ENCODE measurements at regions not wholly inside any gene's neighbourhood (a gene's known extent, or its start where the extent isn't known, plus 50 kb on each side); places are given as distances from the start of the nearest gene placed in this dataset.
"Not testable (repeated sequence)": the region's sequence is repeated elsewhere in the genome, so short reads cannot be mapped to it uniquely, and the experiment has no call there.

DNA sequence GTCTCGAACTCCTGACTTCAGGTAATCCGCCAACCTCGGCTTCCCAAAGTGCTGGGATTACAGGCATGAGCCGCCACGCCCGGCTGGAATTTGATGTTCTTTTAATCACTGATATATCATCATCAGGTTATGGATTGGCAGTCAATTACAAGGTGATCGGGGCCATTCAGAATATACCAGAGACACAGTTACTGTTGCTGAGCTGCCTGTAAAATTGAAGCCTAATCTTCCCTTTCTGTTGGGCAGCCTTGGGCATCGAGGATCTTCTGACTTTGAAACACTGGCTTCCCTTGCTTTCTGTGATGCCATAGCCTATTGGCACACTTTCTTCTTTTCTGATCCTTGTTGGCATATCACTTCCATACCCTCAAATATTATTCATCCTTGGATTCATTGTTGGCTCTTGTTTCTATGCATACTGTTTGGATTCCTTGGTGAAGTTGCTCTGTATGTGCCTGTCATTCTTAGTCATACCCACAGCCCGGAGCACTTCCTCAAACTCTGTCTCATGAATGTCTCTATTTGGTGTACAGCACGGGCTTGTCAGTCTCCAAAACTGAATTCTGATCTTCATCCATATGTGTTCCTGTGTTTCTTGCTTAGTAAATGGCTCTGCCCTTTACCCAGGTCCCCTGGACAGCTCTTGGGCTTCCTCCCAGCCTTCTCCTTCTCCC is 85.6 kb upstream of the CRYM start:
- not testable (repeated sequence) for DNase-seq (ENCODE audit: low read depth in 2 of 2)

DNA sequence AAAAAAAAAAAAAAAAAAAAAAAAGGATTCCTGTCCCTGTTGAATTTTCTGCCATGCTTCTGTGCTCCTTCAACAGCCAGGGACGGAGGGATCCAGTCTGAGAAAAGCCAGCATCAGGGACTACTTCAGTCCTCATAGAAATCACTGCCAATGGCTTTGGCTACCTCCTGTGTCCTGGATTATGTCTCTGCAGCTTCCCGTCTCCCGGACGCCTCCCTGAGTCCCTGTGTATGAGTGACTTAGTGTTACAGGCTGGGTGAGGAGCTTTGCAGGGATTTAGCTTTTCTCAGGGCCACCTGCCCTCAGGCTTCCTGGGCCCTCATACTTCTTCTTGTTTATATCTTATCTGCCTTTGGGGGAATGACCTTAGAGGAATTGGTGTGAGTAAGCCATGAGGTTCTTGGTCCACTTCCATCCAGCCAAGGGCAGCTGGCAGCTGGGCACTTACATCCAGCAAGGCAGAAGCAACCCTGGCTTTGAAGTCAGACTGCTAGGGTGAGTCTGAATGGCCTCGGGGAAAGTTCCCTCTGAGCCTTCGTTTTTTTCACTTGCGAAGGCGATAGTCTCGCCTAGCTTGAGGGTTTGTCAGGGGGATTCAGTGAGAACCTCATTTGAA is 83.6 kb upstream of the CRYM start:
- DNase-seq (ENCODE audit: low read depth in 2 of 2): not testable (repeated sequence)

DNA sequence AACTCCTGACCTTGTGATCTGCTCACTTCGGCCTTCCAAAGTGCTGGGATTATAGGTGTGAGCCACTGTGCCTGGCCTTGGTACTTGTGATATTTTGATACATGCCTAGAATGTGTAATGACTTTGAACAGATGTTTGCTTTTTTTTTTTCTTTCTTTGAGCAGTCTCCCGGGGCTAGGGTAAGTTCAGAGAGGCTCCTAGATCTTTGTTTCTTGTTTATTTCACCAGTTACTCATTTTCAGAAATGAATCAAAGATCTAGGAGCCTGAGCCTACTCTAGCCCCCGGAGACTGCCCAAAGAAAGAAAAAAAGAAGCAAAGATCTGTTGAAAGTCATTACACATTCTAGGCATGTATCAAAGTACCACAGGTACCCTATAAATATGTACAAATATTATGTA is 83.0 kb upstream of the CRYM start:
- not testable (repeated sequence) for DNase-seq (ENCODE audit: low read depth in 2 of 2)

DNA sequence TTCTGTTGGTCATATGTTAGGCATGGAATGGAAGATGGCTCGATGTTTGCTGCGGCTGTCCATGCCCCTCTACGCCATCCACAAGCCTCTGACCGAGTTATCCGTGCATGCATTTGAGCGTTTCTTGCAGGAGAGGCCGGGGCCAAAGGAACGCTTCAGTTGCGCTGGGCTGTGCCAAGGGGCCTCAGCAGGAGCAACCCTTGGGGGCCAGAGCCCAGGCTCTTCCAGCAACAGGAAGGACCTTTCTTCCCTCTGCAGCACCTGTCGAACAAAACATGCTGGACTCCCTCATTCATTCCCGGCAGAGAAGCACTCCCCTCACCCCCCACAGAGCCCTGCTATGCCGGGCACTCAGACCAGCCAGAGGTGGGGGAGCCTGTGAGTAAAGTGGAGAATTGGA is 81.4 kb upstream of the CRYM start:
- DNase-seq (ENCODE audit: low read depth in 2 of 2): not testable (repeated sequence)

DNA sequence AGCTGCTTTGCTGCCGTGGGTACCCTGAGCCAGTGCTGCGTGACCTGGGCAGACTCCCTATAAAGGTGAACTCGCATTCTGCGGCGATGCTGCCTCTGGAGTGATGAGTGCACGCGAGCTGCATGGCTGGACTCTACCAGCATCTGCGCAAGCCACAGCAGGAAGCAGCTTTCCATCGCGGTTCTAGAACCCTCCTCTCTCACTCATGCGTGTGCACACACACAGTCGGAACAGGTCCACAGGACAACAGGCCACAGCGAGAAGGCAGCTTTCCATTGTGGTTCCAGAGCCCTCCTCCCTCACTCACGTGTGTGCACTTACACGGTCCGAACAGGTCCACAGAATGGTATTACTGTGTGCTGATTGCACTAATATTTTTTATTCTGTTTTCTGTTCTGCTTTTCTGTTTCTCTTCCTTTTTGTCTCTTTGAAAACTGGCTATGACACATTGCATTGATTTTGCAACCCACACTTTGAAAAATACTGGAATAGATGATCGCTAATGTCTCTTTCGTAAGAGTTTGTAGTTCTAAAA is 80.2 kb upstream of the CRYM start:
- DNase-seq (ENCODE audit: low read depth in 2 of 2): not testable (repeated sequence)

DNA sequence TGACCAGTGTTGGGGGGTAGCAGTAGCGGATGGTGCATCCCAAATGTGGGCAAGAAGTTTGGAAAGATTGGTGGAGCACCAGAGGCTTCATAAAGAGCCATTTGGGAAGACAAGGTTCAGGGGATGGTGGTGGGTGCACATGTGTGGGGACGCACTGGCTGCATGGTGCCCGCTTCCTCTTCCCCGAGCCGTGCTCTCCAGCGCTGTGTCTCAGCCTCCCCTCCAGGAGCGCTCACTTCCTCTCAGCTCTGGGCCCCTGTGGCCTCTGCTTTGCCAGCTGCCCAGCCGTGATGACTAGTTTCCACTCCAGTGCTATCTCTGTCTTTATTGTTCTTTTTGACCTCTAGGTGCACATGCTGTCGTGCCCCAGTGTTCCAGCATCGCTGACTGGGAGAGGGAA is 78.2 kb upstream of the CRYM start:
- DNase-seq (ENCODE audit: low read depth in 2 of 2): not testable (repeated sequence)

DNA sequence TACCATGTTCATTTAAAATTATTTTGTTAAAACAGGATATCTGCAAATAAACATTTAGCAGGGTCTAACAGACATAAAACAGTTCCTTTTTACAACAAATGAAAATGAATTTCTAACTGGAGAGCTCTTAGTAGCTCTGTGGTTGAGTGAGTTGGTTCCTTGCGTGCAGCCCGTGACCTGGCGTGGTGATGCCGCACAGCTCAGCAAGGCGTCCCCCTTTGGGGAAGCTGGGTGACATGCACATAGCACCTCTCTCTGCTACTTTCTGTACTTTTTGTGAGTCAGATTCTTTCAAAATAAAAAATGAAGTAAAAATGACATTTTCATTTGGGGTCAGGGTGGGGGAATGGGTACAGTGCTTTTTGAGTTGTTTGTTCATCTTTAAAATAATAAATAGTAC is 73.3 kb upstream of the CRYM start:
- DNase-seq (ENCODE audit: low read depth in 2 of 2): not testable (repeated sequence)

DNA sequence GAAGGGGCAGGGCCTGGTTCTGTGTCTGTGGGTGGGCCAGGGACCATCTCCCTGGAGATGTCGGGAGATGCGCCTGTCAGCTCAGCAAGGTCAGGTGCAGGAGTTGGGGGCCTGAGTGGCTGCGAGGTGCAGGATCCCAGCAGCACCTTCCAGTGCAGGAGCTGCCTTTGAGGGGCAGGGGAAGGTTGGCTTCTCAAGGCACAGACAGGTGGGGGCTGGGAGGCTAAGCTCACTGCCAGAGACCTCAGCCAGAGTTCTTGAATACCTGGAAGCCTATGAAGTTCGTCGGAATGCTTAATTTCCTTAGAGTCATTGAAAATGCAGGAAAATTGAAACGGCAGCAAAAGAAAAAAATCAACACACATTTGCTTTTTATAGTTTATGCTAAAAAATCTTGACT is 72.8 kb upstream of the CRYM start:
- DNase-seq (ENCODE audit: low read depth in 2 of 2): not testable (repeated sequence)

DNA sequence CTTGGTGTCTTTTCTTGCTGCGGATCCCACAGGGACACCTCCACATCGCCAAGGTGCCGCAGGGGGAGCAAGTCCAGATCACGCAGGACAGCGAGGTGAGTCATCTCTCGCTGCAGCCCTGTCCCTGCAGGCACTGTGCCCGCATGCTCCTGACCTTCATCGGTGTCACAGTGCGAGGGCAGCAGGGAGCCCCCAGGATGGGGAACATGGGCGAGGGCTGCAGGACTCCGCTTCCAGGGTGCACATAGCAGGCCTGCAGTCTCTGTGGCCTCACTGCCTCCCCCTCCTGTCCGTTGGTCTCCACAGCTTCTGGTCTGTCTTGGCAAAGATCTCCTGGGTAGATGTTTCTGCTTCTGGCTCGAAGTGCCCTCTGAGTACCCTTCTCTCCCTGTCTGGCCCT is 71.2 kb upstream of the CRYM start:
- not testable (repeated sequence) for DNase-seq (ENCODE audit: low read depth in 2 of 2)

DNA sequence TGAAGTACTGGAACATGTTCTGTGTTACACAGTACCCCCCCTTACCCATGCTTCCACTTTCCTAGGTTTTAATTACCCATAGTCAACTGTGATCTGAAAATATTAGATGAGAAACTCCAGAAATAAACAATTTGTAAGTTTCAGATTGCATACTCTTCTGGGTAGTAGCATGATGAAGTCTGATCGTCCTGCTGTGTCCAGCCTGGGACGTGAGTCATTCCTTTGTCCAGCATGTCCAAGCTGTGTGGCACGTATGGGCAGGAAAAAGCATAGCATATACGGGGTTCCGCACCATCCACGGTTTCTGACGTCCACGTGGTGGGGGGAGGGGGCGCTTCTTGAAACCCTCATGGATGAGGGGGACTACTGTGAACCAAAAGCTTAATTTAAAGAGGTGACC is 70.7 kb upstream of the CRYM start:
- not testable (repeated sequence) for DNase-seq (ENCODE audit: low read depth in 2 of 2)

DNA sequence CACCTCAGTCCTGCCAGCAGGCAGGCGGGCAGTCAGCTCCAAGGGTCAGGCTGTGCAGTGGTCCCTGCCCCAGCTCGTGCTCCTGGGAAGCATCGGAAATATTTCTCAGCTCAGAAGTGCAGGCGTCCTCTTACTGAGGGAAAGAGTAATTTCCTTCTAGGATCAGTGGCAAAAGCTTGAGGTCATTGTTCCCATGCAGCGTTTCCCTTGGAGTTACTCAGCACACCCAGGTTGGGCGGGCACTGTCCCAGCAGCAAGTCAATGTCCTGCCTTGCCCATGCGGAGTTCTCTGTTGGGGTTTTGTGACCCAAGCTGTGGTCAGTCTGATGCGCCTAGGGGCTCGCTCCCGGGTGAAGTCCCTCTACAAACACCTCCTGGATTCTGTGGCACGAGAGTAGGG is 69.4 kb upstream of the CRYM start:
- DNase-seq (ENCODE audit: low read depth in 2 of 2): not testable (repeated sequence)

DNA sequence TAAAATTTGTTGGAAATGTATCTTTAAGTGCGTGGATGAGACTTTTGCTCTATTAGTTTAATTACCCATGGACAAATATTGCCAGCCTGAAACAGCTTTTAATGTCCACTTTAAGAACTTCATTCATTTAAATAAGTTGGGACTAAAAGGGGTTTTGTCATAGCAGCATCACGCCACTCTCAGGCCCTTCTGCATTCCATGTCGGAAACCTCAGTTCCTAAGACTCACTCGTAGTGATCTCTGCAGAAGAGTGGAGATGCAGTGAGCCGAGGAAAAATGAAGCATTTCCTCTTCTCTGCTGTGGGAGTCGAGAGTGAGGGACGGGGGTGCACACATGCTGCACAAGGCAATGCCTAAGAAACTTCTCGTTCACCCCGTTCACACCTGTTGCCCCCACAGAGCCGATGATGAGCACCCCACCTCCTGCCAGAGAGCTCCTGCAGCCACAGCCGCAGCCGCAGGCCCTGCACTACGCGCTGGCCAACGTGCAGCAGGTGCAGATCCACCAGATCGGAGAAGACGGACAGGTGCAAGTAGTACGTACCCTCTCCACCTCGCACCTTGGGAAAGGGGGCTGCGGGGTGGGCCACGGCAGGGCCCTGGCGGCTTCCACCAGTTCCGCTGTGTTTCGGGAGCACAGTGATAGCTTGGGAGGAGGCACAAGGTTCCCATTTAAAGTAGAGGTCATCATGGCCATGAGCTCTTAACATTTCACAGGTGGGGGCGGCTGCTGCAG is 68.8 kb upstream of the CRYM start:
- not testable (repeated sequence) for DNase-seq (ENCODE audit: low read depth in 2 of 2)

DNA sequence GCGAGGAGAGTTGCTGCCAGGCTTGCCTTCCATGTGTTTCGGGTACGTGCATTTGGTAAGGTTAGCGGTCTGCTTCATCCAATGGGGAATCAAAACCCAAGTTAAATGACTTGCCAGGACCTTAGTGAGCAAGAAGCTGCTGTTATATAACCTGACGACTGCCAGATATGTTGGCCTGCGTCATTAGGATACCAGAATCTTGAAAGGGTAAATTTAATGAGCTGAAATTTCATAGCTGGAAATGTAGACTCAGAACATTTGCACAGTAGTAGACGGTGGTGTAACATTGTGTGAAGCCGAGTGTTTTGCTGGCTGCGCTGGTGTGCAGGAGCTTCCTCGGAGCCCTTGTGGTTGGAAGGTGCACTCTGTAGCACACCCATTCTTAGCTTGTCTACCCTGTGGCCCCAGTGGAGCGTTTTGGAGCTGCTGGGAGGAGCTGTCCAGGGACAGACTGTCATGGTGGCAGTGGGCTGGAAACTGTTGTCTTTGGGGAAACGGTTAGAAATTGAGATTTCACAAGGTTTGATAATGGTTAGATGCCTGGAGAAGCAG is 66.3 kb upstream of the CRYM start:
- not testable (repeated sequence) for DNase-seq (ENCODE audit: low read depth in 2 of 2)

DNA sequence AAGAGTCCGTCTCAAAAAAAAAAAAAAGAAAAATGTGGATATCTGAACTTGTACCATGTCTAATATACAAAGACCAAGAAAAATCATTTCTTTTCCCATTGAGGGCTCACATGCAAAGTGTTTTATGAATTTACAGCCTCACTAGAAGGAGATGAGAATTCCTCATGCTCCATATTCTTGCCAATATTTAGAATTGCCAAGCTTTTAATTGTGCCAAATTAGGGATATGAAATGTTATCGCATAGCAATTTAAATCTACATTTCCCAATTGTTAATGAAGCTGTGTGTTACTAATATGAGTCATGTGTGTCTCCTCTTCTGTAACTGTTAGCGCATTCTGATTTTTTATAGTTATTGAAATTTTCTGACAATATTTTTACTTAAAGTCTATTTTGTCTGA is 63.0 kb upstream of the CRYM start:
- DNase-seq (ENCODE audit: low read depth in 2 of 2): no peak

DNA sequence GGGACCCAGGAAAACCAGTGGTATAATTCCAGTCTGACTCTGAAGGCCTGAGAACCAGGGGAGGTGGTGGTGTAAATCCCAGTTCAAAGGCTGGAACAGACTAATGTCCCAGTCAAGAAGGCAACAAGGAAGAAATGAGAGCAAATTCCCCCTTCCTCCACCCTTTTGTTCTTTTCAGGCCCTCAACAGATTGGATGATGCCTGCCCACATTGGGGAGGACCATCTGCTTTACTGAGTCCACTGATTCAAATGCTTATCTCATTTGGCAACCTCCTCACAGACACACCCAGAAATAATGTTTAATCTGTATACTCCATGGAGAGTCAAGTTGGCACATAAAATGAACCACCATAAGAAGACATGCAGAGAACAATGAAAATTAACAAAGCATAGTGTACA is 61.9 kb upstream of the CRYM start:
- no peak for DNase-seq (ENCODE audit: low read depth in 2 of 2)

DNA sequence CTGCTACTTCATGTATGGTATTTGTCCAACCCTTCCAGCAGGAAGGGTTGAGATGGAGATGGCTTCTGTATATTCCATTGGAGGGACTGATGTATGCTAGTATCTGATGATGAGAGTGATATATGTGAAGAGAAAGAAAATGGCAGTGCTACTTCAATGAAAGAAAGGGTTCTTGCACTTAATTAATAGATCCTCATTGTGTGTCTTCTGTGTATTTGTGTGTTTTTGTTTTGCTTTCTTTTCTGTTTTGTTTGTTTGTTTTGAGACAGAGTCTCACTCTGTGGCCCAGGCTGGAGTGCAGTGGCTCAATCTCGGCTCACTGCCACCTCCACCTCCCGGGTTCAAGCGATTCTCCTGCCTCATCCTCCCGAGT is 61.2 kb upstream of the CRYM start:
- DNase-seq (ENCODE audit: low read depth in 2 of 2): no peak

DNA sequence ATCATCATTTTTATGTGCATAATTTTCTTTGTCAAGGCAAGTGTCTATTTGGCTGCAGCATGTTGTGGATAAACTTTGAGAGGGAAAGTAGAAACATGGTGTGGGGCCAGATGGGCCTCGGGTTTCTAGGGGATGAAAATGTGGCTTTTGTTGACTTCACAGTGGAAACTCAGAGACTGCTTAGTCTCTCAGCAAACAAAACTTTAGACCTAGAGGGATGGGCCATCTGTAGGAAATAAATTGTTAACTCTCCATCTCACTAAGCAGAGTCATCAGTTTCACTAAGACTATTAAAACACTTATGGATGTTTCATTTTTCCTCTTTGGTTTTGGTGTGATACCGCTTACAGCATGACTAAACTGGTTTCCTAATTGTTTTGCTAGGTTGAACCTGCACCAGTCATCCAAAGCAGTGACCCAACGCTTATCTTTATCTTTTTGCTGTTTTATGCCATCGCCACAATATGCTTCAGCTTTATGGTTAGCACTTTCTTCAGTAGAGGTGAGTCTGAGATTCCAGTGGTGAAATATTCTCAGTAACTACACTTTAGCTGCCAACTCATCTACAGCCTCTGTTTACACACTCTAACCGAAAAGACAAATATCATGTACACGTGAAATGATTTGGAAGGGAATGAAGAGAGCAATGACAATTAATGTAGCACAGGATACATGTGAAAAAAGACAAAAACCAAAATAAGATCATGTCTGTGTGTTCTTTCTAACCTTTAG is 60.6 kb upstream of the CRYM start:
- DNase-seq (ENCODE audit: low read depth in 2 of 2): peak in 1 of 2 donors; percentile 6

DNA sequence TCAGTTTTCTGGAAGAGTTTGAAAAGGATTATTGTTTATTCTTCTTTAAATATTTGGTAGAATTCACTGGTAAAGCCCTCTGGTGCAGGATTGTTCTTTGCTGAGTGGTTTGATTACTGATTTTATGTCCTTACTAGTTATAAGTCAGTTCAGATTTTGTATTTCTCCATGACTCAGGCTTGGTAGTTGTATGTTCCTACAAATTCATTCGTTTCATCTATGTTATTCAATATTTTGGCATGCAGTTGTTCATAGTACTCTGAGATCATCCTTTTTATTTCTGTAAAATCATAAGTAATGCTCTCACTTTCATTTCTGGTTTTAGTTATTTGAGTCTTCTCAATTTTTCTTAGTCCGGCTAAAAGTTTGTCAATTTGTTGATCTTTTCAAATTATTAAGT is 58.1 kb upstream of the CRYM start:
- DNase-seq (ENCODE audit: low read depth in 2 of 2): no peak

DNA sequence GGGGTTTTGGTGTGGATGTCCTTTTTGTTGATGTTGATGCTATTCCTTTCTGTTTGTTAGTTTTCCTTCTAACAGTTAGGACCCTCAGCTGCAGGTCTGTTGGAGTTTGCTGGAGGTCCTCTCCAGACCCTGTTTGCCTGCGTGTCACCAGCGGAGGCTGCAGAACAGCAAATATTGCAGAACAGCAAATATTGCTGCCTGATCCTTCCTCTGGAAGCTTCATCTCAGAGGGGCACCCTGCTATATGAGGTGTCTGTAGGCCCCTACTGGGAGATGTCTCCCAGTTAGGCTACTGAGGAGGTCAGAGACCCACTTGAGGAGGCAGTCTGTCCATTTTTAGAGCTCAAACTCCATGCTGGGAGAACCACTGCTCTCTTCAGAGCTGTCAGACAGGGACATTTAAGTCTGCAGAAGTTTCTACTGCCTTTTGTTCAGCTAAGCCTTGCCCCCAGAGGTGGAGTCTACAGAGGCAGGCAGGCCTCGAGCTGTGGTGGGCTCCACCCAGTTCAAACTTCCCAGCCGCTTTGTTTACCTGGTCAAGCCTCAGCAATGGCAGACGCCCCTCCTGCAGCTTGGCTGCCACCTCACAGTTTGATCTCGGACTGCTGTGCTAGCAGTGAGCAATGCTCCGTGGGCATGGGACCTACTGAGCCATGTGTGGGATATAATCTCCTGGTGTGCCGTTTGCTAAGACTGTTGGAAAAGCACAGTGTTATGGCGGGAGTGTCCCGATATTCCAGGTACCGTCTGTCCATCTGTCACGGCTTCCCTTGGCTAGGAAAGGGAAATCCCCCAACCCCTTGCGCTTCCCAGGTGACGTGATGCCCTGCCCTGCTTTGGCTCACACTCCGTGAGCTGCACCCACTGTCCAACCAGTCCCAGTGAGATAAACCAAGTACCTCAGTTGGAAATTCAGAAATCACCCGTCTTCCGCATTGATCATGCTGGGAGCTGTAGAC is 56.4 kb upstream of the CRYM start:
- DNase-seq (ENCODE audit: low read depth in 2 of 2): not testable (repeated sequence)

DNA sequence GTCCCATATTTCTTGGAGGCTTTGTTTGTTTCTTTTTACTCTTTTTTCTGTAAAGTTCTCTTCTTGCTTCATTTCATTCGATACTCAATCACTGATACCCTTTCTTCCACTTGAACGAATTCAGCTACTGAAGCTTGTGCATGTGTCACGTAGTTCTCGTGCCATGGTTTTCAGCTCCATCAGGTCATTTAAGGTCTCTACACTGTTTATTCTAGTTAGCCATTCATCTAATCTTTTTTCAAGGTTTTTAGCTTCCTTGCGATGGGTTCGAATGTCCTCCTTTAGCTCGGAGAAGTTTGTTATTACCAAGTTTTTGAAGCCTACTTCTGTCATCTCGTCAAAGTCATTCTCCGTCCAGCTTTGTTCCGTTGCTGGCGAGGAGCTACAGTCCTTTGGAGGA is 55.6 kb upstream of the CRYM start:
- not testable (repeated sequence) for DNase-seq (ENCODE audit: low read depth in 2 of 2)
